CD14-positive monocyte (primary cell): ENCODE measurements at regions not wholly inside any gene's neighbourhood (a gene's known extent, or its start where the extent isn't known, plus 50 kb on each side); places are given as distances from the start of the nearest gene placed in this dataset.

Experiments
- DNase-seq, 3 donors: peaks; one replicate each; pipeline ENCODE4 v3.0.0-alpha.2; 2011 to 2022
- H2AFZ ChIP-seq: 2 replicates; pipeline ENCODE4 v1.6.0; 2012; ENCODE audit warnings: mild to moderate bottlenecking, low read depth, low read length, inconsistent platforms; ENCODE audit not compliant: insufficient read depth, poor library complexity, severe bottlenecking
- H3K27ac ChIP-seq, 2 donors: 1 replicate in 1 of 2; 2 replicates in 1 of 2; pipeline ENCODE4 v1.5.1; 2012 to 2013; ENCODE audit warnings: low read length in 2 of 2, control low read depth in 1 of 2, inconsistent platforms in 1 of 2, low read depth in 1 of 2, mild to moderate bottlenecking in 1 of 2
- H3K27me3 ChIP-seq, 2 donors: one replicate each; pipeline versions ENCODE4 v1.6.0 to v1.6.1; 2011 to 2013; ENCODE audit warnings: low read length in 2 of 2; ENCODE audit not compliant: control insufficient read depth in 2 of 2, insufficient read depth in 2 of 2
- H3K36me3 ChIP-seq, 2 donors: replicated peaks in 1 of 2; 1 replicate in 1 of 2; 2 replicates in 1 of 2; pipeline versions ENCODE4 v1.5.1 to v1.6.1; 2012 to 2013; ENCODE audit warnings: low read length in 2 of 2, control low read depth in 1 of 2, inconsistent platforms in 1 of 2, mild to moderate bottlenecking in 1 of 2; ENCODE audit not compliant: insufficient read depth in 2 of 2, control insufficient read depth in 1 of 2
- H3K4me1 ChIP-seq, 2 donors: 1 replicate in 1 of 2; 2 replicates in 1 of 2; pipeline versions ENCODE4 v1.5.1 to v1.6.1; 2012 to 2013; ENCODE audit warnings: low read length in 2 of 2, control low read depth in 1 of 2, inconsistent platforms in 1 of 2, mild to moderate bottlenecking in 1 of 2, moderate library complexity in 1 of 2; ENCODE audit not compliant: insufficient read depth in 2 of 2, control insufficient read depth in 1 of 2
- H3K4me2 ChIP-seq: replicated peaks from 2 replicates; pipeline ENCODE3; 2012; ENCODE audit warnings: low read length, moderate library complexity, mild to moderate bottlenecking; ENCODE audit not compliant: poor library complexity, severe bottlenecking; ENCODE audit errors: extremely low read depth
- H3K4me3 ChIP-seq, 3 experiments: fragments of 200-600 bp in 1 of 3; sonication (generic) in 1 of 3; replicated peaks in 1 of 3; 1 replicate in 2 of 3; 2 replicates in 1 of 3; pipeline ENCODE4 v1.5.1; 2011 to 2013; ENCODE audit warnings: low read length in 3 of 3, mild to moderate bottlenecking in 3 of 3, control low read depth in 2 of 3, low read depth in 2 of 3, inconsistent platforms in 1 of 3, moderate library complexity in 1 of 3
- H3K79me2 ChIP-seq: 2 replicates; pipeline ENCODE4 v1.6.0; 2012; ENCODE audit warnings: mild to moderate bottlenecking, control low read depth, inconsistent platforms, low read length, moderate library complexity; ENCODE audit not compliant: insufficient read depth
- H3K9ac ChIP-seq: 2 replicates; pipeline ENCODE4 v1.6.0; 2017; ENCODE audit warnings: low read length, mild to moderate bottlenecking; ENCODE audit not compliant: insufficient read depth, poor library complexity, severe bottlenecking
- H3K9me3 ChIP-seq, 2 donors: replicated peaks in 1 of 2; 1 replicate in 1 of 2; 2 replicates in 1 of 2; pipeline versions ENCODE4 v1.5.1 to v1.6.1; 2012 to 2013; ENCODE audit warnings: low read length in 2 of 2, control low read depth in 1 of 2; ENCODE audit not compliant: control insufficient read depth in 1 of 2, insufficient read depth in 1 of 2
- H4K20me1 ChIP-seq: 2 replicates; pipeline ENCODE4 v1.6.0; 2012; ENCODE audit warnings: mild to moderate bottlenecking, low read length, control low read depth, moderate library complexity; ENCODE audit not compliant: insufficient read depth
- H3K27ac Mint-ChIP-seq, 7 donors: one replicate each; pipeline ENCODE4 v1.8.0; 2020; ENCODE audit warnings: mild to moderate bottlenecking in 7 of 7, mixed read lengths in 7 of 7, moderate library complexity in 6 of 7, inconsistent platforms in 2 of 7
- H3K27me3 Mint-ChIP-seq, 3 donors: one replicate each; pipeline ENCODE4 v1.8.0; 2021 to 2022; ENCODE audit warnings: low read depth in 3 of 3, mild to moderate bottlenecking in 3 of 3, mixed read lengths in 3 of 3, moderate library complexity in 3 of 3, inconsistent platforms in 1 of 3
- H3K36me3 Mint-ChIP-seq, 2 donors: one replicate each; pipeline ENCODE4 v1.8.0; 2020; ENCODE audit warnings: mixed read lengths in 2 of 2, inconsistent platforms in 1 of 2, mild to moderate bottlenecking in 1 of 2
- H3K4me1 Mint-ChIP-seq: one replicate; pipeline ENCODE4 v1.8.0; 2020; ENCODE audit warnings: mild to moderate bottlenecking, mixed read lengths
- H3K4me3 Mint-ChIP-seq, 2 donors: one replicate each; pipeline ENCODE4 v1.8.0; 2020; ENCODE audit warnings: mild to moderate bottlenecking in 2 of 2, mixed read lengths in 2 of 2, moderate library complexity in 1 of 2
- H3K9me3 Mint-ChIP-seq, 7 donors: one replicate each; pipeline ENCODE4 v1.8.0; 2020 to 2022; ENCODE audit warnings: mixed read lengths in 7 of 7, mild to moderate bottlenecking in 6 of 7, moderate library complexity in 6 of 7, inconsistent platforms in 2 of 7
- CTCF ChIP-seq: fragments of 200-600 bp; IDR thresholded peaks from one replicate; pipeline ENCODE4 v1.8.0; 2022; ENCODE audit warnings: antibody characterized with exemption, mild to moderate bottlenecking
- WGBS: methylation state at CpG from one replicate; pipeline ENCODE4 v1.1.5; 2013; ENCODE audit warnings: missing lambda C conversion rate; ENCODE audit not compliant: insufficient coverage; 5-methylcytosine and 5-hydroxymethylcytosine counted together
- intact Hi-C, 2 donors: fragments of 100-400 bp; cut with micrococcal nuclease; formaldehyde crosslinking; loops; one replicate each; pipeline versions ENCODE4 v1.15.0 to v1.15.1; 2023

- no peak overlapping the region for H3K9ac ChIP-seq
- H3K9me3 ChIP-seq: no peaks in the 10 kb centered on the region
- no peak for TF ChIP-seq CTCF
- no peaks in the 10 kb centered on the region for H3K36me3 ChIP-seq
- no peak overlapping the region for H3K4me3 Mint-ChIP-seq
- peaks cover 0 to 6% (median 0%) of the 10 kb centered on the region in 7 donors for H3K9me3 Mint-ChIP-seq
- no CpG with 5 or more reads among the region's 2 CpGs for WGBS
- H3K4me2 ChIP-seq: no peak overlapping the region
- no peaks in the 10 kb centered on the region for H3K27me3 ChIP-seq
- no peaks in the 10 kb centered on the region for H3K4me1 Mint-ChIP-seq
- intact Hi-C loops: no loop called here
- peaks cover 0 to 2% (median 1%) of the 10 kb centered on the region in 3 donors for H3K27me3 Mint-ChIP-seq
- no peaks in the 10 kb centered on the region for H3K4me1 ChIP-seq
- H3K79me2 ChIP-seq: no peaks in the 10 kb centered on the region
- H3K27ac ChIP-seq: no peak overlapping the region
- no peak overlapping the region for H2AFZ ChIP-seq
- no peak overlapping the region for H3K27ac Mint-ChIP-seq
- no peak for DNase-seq
- no peak overlapping the region for H3K4me3 ChIP-seq
- no peaks in the 10 kb centered on the region for H4K20me1 ChIP-seq
- H3K36me3 Mint-ChIP-seq: no peaks in the 10 kb centered on the region
These were observed 133.0 kb downstream of the SNX19 start for GRCh38 chr11:130783323-130783722.

GRCh38 chr11:130785380-130786116, 130.7 kb downstream of the SNX19 start:
- Mint-ChIP-seq H3K27ac (no peak overlapping the region), H3K9me3 (peaks cover 2 to 12% (median 6%) of the 10 kb centered on the region in 7 donors), H3K27me3 (peaks cover 1 to 2% (median 2%) of the 10 kb centered on the region in 3 donors), H3K4me1 (no peaks in the 10 kb centered on the region), H3K4me3 (no peak overlapping the region), H3K36me3 (no peaks in the 10 kb centered on the region)
- no peak for DNase-seq
- no peak for TF ChIP-seq CTCF
- intact Hi-C loops: no loop called here
- H3K9ac ChIP-seq: no peak overlapping the region
- no peaks in the 10 kb centered on the region for H3K27me3 ChIP-seq
- H3K9me3 ChIP-seq: peaks cover 0 to 10% of the 10 kb centered on the region in 2 donors
- H3K4me1 ChIP-seq: no peaks in the 10 kb centered on the region
- H3K36me3 ChIP-seq: no peaks in the 10 kb centered on the region
- H2AFZ ChIP-seq: no peak overlapping the region
- H3K4me2 ChIP-seq: no peak overlapping the region
- WGBS: 100% methylated on average over 1 of the region's 4 CpGs
- H3K79me2 ChIP-seq: no peaks in the 10 kb centered on the region
- H4K20me1 ChIP-seq: no peaks in the 10 kb centered on the region
- no peak overlapping the region for H3K27ac ChIP-seq
- H3K4me3 ChIP-seq: no peak overlapping the region
